CD4-positive, alpha-beta T cell (primary cell): ENCODE measurements at regions not wholly inside any gene's neighbourhood (a gene's known extent, or its start where the extent isn't known, plus 50 kb on each side); places are given as distances from the start of the nearest gene placed in this dataset.

ENCODE experiments used
- ATAC-seq: fragments of 200-7000 bp; cut with Tn5 transposase; one replicate; pipeline ENCODE4 v1.10.0; 2022; ENCODE audit warnings: mild to moderate bottlenecking; ENCODE audit not compliant: poor library complexity
- CTCF ChIA-PET: fragments of 350-600 bp; sonication (Branson Sonifier 250); formaldehyde crosslinking; loops from one replicate; lab custom pipeline; 2021; ENCODE audit warnings: antibody characterized with exemption, inconsistent platforms; lab: Charles Lee
- POLR2A ChIA-PET: fragments of 350-600 bp; sonication (Branson Sonifier 250); formaldehyde crosslinking; loops from one replicate; lab custom pipeline; 2021; ENCODE audit warnings: antibody characterized with exemption, inconsistent platforms; lab: Charles Lee
- DNase-seq, 14 experiments: peaks; one replicate each; pipeline ENCODE4 v3.0.0-alpha.2; 2013 to 2020; ENCODE audit warnings: mixed read lengths in 2 of 14
- H3K27ac ChIP-seq, 2 donors: one replicate each; pipeline versions ENCODE4 v1.5.1 to v1.7.0; 2013; ENCODE audit warnings: low read length in 2 of 2, low read depth in 1 of 2, mild to moderate bottlenecking in 1 of 2
- H3K27me3 ChIP-seq, 2 experiments: 1 replicate in 1 of 2; 2 replicates in 1 of 2; pipeline versions ENCODE4 v1.6.1 to v1.7.0; 2013; ENCODE audit warnings: low read length in 2 of 2, control low read depth in 1 of 2, mild to moderate bottlenecking in 1 of 2, moderate library complexity in 1 of 2; ENCODE audit not compliant: insufficient read depth in 2 of 2, control insufficient read depth in 1 of 2
- H3K36me3 ChIP-seq: one replicate; pipeline ENCODE4 v1.6.1; 2013; ENCODE audit warnings: low read length, control low read depth; ENCODE audit not compliant: insufficient read depth
- H3K4me1 ChIP-seq: one replicate; pipeline ENCODE4 v1.6.1; 2013; ENCODE audit warnings: low read length, control low read depth; ENCODE audit not compliant: insufficient read depth
- H3K4me3 ChIP-seq: one replicate; pipeline ENCODE4 v1.5.1; 2013; ENCODE audit warnings: mild to moderate bottlenecking, low read length, moderate library complexity
- H3K9me3 ChIP-seq, 2 experiments: 1 replicate in 1 of 2; 2 replicates in 1 of 2; pipeline versions ENCODE4 v1.6.1 to v1.7.0; 2013; ENCODE audit warnings: low read length in 2 of 2, mild to moderate bottlenecking in 2 of 2, control low read depth in 1 of 2, moderate library complexity in 1 of 2; ENCODE audit not compliant: control insufficient read depth in 1 of 2, insufficient read depth in 1 of 2
- H3K27ac Mint-ChIP-seq: one replicate; pipeline ENCODE4 v1.8.0; 2020; ENCODE audit warnings: mixed read lengths
- H3K27me3 Mint-ChIP-seq: one replicate; pipeline ENCODE4 v1.8.0; 2021; ENCODE audit warnings: mixed read lengths
- H3K36me3 Mint-ChIP-seq: one replicate; pipeline ENCODE4 v1.8.0; 2021; ENCODE audit warnings: low read depth, mixed read lengths
- H3K4me1 Mint-ChIP-seq: one replicate; pipeline ENCODE4 v1.8.0; 2021; ENCODE audit warnings: low read depth, mixed read lengths
- H3K4me3 Mint-ChIP-seq: one replicate; pipeline ENCODE4 v1.8.0; 2020; ENCODE audit warnings: mild to moderate bottlenecking, mixed read lengths
- H3K9me3 Mint-ChIP-seq: one replicate; pipeline ENCODE4 v1.8.0; 2020; ENCODE audit warnings: mixed read lengths
- CTCF ChIP-seq: fragments of 200-600 bp; IDR thresholded peaks from one replicate; pipeline ENCODE4 v1.8.0; 2022; ENCODE audit warnings: antibody characterized with exemption, mild to moderate bottlenecking
- intact Hi-C, 2 experiments: fragments of 100-400 bp; cut with DNase I in 1 of 2; cut with micrococcal nuclease in 1 of 2; formaldehyde crosslinking; loops; one replicate each; pipeline versions ENCODE4 v1.15.1 to v1.9.0; 2023 to 2025; cut with DNase I, micrococcal nuclease

- H3K4me1 ChIP-seq: no peaks in the 10 kb centered on the region
- Mint-ChIP-seq H3K4me1 (no peaks in the 10 kb centered on the region), H3K27me3 (no peaks in the 10 kb centered on the region), H3K36me3 (no peaks in the 10 kb centered on the region), H3K4me3 (no peak overlapping the region), H3K27ac (no peak overlapping the region), H3K9me3 (no peaks in the 10 kb centered on the region)
- ChIA-PET POLR2A (no interaction called here), CTCF (no interaction called here)
- ATAC-seq (no peak), DNase-seq (no peak)
- intact Hi-C loops: no loop called here
- no peak overlapping the region for H3K4me3 ChIP-seq
- H3K27me3 ChIP-seq: no peaks in the 10 kb centered on the region
- TF ChIP-seq CTCF: no peak
- peaks cover 0 to 4% of the 10 kb centered on the region in 2 experiments for H3K9me3 ChIP-seq
- H3K36me3 ChIP-seq: no peaks in the 10 kb centered on the region
- H3K27ac ChIP-seq: no peak overlapping the region
These were observed 398.5 kb upstream of the GJE1 start for GRCh38 chr6:141734071-141734840.

- H3K27ac Mint-ChIP-seq: no peak overlapping the region
- H3K9me3 Mint-ChIP-seq: no peaks in the 10 kb centered on the region
- H3K36me3 Mint-ChIP-seq: no peaks in the 10 kb centered on the region
- ChIA-PET CTCF (no interaction called here), POLR2A (no interaction called here)
- ATAC-seq (no peak), DNase-seq (no peak)
- Histone ChIP-seq H3K27me3 (no peaks in the 10 kb centered on the region), H3K4me3 (no peak overlapping the region), H3K36me3 (no peaks in the 10 kb centered on the region), H3K27ac (no peak overlapping the region), H3K9me3 (peaks cover 0 to 4% of the 10 kb centered on the region in 2 experiments), H3K4me1 (no peaks in the 10 kb centered on the region)
- no peaks in the 10 kb centered on the region for H3K4me1 Mint-ChIP-seq
- intact Hi-C loops: no loop called here
- TF ChIP-seq CTCF: no peak
- no peaks in the 10 kb centered on the region for H3K27me3 Mint-ChIP-seq
- H3K4me3 Mint-ChIP-seq: no peak overlapping the region
These were observed 403.6 kb upstream of the GJE1 start for GRCh38 chr6:141729146-141729545.

- H3K27me3 Mint-ChIP-seq: no peaks in the 10 kb centered on the region
- no peak for ATAC-seq
- intact Hi-C loops: no loop called here
- DNase-seq: no peak
- H3K36me3 Mint-ChIP-seq: no peaks in the 10 kb centered on the region
- no peak overlapping the region for H3K27ac ChIP-seq
- H3K4me1 ChIP-seq: no peaks in the 10 kb centered on the region
- TF ChIP-seq CTCF: no peak
- ChIA-PET CTCF (no interaction called here), POLR2A (no interaction called here)
- H3K4me3 ChIP-seq: no peak overlapping the region
- peaks cover 0 to 4% of the 10 kb centered on the region in 2 experiments for H3K9me3 ChIP-seq
- no peaks in the 10 kb centered on the region for H3K36me3 ChIP-seq
- H3K27ac Mint-ChIP-seq: no peak overlapping the region
- H3K9me3 Mint-ChIP-seq: no peaks in the 10 kb centered on the region
- no peak overlapping the region for H3K4me3 Mint-ChIP-seq
- no peaks in the 10 kb centered on the region for H3K27me3 ChIP-seq
- no peaks in the 10 kb centered on the region for H3K4me1 Mint-ChIP-seq
These were observed 404.4 kb upstream of the GJE1 start for GRCh38 chr6:141728330-141728729.
